ENCODE measurements at regions not wholly inside any gene's neighbourhood (a gene's known extent, or its start where the extent isn't known, plus 50 kb on each side); places are given as distances from the start of the nearest gene placed in this dataset.

DNA sequence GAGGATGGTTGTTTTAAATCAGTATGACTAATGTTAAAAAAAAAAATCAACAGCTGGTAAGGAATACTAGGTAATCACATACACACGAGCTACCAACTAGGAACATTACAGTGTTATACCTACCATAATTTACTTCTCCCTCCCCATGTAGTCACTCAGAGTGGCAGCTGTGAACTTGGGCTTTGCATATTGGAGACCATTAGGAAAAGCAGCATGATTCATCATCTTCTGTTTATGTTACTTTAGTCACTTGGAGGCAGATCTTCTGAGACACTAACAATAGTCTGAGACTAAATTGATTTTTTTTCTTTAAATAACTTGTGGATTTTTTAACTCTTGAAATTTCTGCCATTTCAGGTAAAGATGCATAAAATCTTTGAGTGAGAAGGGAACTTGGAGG is 141.5 kb upstream of the NR4A3 start:
- DNase-seq (ENCODE audit: low read depth, low spot score) = no peak
- ChIA-PET POLR2A (no interaction called here), CTCF (no interaction called here)
- no peak for TF ChIP-seq CTCF (IDR thresholded peaks at IDR 0.05; ENCODE audit: low read depth, low read length)
- no peak overlapping the region for H3K4me3 ChIP-seq (ENCODE audit: low read depth, low read length)
- H3K27ac ChIP-seq (ENCODE audit: low read depth, low read length) = no peak overlapping the region
- H3K9me3 ChIP-seq (ENCODE audit: control insufficient read depth, insufficient read depth, low read length) = no peaks in the 10 kb centered on the region
- no peaks in the 10 kb centered on the region for H3K27me3 ChIP-seq (ENCODE audit: control insufficient read depth, insufficient read depth, low read length)

- ChIA-PET CTCF (no interaction called here), POLR2A (no interaction called here)
- Histone ChIP-seq H3K27me3 (ENCODE audit: control insufficient read depth, insufficient read depth, low read length) (no peaks in the 10 kb centered on the region), H3K27ac (ENCODE audit: low read depth, low read length) (no peak overlapping the region), H3K4me3 (ENCODE audit: low read depth, low read length) (no peak overlapping the region), H3K9me3 (ENCODE audit: control insufficient read depth, insufficient read depth, low read length) (no peaks in the 10 kb centered on the region)
- no peak for TF ChIP-seq CTCF (IDR thresholded peaks at IDR 0.05; ENCODE audit: low read depth, low read length)
- no peak for DNase-seq (ENCODE audit: low read depth, low spot score)
Observed at GRCh38 chr9:99681113-99681512, 140.6 kb upstream of the NR4A3 start.

GRCh38 chr9:99682378-99682777 is 139.3 kb upstream of the NR4A3 start:
- Histone ChIP-seq H3K27me3 (ENCODE audit: control insufficient read depth, insufficient read depth, low read length) (no peaks in the 10 kb centered on the region), H3K9me3 (ENCODE audit: control insufficient read depth, insufficient read depth, low read length) (no peaks in the 10 kb centered on the region)
- CTCF ChIA-PET = no interaction called here

DNA sequence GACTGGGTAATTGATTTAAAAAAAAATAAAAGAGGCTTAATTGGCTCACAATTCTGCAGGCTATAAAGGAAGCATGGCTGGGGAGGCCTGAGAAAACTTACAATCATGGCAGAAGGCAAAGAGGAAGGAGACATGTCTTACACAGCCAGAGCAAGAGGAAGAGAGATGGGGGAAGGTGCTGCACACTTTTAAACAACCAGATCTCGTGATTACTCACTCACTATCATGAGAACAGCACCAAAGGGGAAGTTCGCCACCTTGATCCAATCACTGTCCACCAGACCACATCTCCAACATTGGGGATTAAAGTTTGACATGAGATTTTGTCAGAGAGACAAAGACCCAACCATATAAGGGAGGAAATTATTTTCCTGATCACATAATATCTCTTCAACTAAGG is 138.8 kb upstream of the NR4A3 start:
- DNase-seq (ENCODE audit: low read depth, low spot score) = no peak
- H3K27me3 ChIP-seq (ENCODE audit: control insufficient read depth, insufficient read depth, low read length) = no peaks in the 10 kb centered on the region
- H3K9me3 ChIP-seq (ENCODE audit: control insufficient read depth, insufficient read depth, low read length) = no peaks in the 10 kb centered on the region
- ChIA-PET CTCF (no interaction called here), POLR2A (no interaction called here)
- no peak overlapping the region for H3K27ac ChIP-seq (ENCODE audit: low read depth, low read length)
- TF ChIP-seq CTCF (IDR thresholded peaks at IDR 0.05; ENCODE audit: low read depth, low read length) = no peak
- H3K4me3 ChIP-seq (ENCODE audit: low read depth, low read length) = no peak overlapping the region

More at GRCh38 chr9:99682378-99682777, 139.3 kb upstream of the NR4A3 start:
- POLR2A ChIA-PET = no interaction called here
- no peak overlapping the region for H3K4me3 ChIP-seq (ENCODE audit: low read depth, low read length)
- no peak for DNase-seq (ENCODE audit: low read depth, low spot score)
- H3K27ac ChIP-seq (ENCODE audit: low read depth, low read length) = no peak overlapping the region
- TF ChIP-seq CTCF (IDR thresholded peaks at IDR 0.05; ENCODE audit: low read depth, low read length) = no peak

- TF ChIP-seq CTCF (IDR thresholded peaks at IDR 0.05; ENCODE audit: low read depth, low read length) = no peak
- no peak for DNase-seq (ENCODE audit: low read depth, low spot score)
- H3K4me3 ChIP-seq (ENCODE audit: low read depth, low read length) = no peak overlapping the region
- POLR2A ChIA-PET = no interaction called here
- CTCF ChIA-PET = no interaction called here
- no peak overlapping the region for H3K27ac ChIP-seq (ENCODE audit: low read depth, low read length)
- no peaks in the 10 kb centered on the region for H3K27me3 ChIP-seq (ENCODE audit: control insufficient read depth, insufficient read depth, low read length)
- H3K9me3 ChIP-seq (ENCODE audit: control insufficient read depth, insufficient read depth, low read length) = no peaks in the 10 kb centered on the region
Observed at GRCh38 chr9:99690573-99690972, 131.1 kb upstream of the NR4A3 start.

Measured in AG04450 (cell line).